SKM-1 (cell line): ENCODE measurements at regions not wholly inside any gene's neighbourhood (a gene's known extent, or its start where the extent isn't known, plus 50 kb on each side); places are given as distances from the start of the nearest gene placed in this dataset.

Experiments used
- DNase-seq: peaks from one replicate; lab custom pipeline; 2025; ENCODE audit not compliant: unreplicated experiment; lab: John Stamatoyannopoulos, UW

DNA sequence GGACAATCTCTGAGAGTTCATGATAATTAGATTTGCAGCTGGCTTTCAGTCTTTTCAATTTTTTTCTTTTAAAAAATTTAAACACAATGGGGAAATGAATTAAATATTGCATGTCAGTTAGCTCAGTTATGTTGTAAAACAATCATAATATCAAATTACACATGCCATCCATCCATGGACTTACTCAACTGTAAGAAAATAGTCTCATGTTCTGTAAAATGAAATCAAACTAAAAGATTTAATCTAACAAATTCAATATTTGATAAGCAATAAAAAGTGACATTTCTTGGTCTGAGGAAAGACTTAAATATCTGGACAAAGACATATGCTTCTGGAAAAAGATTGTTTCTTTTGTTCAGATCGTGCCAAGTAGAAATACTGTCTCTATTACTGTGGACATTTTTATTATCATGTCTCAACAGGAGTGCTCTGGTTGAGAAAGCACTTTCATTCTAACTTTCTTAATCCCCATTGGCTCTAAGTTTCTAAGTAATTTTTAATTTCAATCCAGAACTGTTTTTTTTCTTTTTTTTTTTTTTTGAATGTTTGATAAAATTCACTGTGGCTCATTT, 179.2 kb upstream of the FAM3C start:
- no peak for DNase-seq

DNA sequence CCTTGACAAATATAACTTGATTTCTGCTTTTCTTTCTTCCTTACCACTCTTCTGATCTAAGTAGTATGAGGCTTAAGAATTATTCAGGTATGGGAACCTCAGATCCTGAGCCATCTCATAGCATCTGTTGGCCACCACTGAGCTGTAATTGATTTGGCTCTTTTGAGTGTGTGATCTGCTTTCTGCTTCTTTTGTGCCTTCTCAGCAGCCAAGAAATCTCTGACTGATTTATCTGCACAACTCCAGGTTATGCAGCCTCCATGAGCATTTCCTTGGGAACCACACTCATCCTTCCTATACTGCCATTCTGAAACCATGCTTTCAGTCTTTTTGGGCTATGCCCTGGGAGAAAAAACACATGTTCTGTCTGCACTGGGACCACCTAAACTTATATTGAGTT, 178.0 kb upstream of the FAM3C start:
- DNase-seq: no peak

DNA sequence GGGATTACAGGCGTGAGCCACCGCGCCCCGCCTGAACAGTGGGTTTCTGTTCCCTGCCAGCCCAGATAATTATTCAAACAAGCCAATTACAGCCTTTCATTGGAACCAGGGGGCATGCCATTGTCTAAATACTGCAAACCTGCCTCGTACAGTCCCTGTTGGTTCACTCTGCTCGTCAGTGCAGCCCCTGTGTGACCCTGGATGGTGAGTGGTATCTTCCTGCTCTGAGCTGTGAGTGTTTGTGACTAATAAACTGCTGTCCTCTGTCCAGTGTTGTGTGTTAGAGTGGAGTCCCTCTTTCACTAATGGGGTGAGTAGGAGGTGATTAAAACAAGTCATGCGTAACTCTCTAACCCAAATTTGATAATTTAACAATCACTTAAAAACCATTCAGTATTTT, 176.5 kb upstream of the FAM3C start:
- DNase-seq: no peak

DNA sequence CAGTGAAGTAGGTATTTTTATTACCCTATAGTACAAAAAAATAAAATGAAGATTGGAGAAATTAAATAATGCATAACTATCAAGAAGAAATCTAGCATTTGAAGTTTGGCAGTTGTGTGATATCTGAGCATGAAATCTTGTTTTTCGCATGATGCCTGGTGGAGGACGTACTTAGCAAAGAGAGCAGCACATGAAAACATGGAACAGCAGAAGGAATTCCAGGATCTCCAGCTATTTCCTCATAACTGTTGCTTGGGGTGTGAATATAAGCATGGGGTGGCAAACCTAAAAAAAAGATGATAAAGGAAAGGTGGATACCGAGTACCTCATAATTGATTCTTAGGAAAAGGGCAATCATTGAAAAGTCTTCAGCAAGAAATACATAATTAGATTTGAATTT, 174.3 kb upstream of the FAM3C start:
- no peak for DNase-seq

DNA sequence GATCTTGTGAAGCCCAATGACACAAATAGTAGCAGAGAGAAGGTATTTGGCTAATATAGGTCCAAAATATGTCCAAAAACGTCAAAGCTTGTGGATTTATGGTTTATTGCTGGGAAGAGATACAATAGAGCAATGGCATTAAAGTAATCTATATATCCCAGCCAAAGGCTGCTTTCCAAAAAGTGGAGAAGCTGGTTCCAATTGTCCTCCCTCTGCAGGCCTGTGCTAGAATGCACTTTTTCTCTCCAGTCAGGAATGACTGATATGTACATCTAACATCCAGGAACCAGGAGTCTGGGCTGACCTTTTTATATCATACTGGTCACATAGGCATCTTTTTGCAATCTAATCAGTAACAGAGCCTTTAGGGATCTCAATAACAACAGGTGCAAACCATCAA, 167.1 kb upstream of the FAM3C start:
- no peak for DNase-seq

DNA sequence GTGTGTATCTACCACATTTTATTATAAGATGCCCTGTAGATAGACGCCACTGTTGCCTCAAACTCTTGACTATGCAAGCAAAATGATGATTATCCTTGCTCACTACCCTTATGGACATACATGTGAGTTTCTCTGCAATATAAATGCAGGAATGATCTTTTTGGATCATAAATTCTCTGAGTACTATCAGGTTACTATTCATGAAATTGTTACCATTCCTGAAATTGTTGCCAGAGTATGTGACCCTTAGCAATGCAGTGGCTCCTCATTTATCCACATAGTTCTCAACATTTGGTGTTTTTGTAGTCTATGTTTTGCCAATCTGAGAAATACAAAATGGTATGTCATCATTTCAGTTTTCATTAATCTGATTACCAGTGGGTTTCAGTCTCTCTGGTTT, 166.2 kb upstream of the FAM3C start:
- no peak for DNase-seq

DNA sequence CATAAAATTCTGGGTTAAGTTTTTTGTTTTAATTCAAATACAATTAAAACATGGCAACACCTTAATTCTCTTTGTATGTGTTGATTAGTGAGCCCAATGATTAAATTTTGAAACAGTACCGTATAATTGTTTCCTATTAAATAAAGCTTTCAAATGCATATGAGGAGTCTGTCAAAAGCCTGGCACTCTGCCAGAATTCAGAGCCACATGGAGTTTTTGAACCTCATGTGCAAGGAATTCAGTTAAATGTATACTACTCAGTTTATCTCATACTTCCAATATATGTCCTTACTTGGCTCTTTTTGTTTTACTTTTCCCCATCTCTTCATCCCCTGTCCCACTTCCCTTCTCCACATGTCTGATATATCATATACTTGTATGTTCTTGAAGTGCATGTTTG, 165.6 kb upstream of the FAM3C start:
- DNase-seq: no peak

DNA sequence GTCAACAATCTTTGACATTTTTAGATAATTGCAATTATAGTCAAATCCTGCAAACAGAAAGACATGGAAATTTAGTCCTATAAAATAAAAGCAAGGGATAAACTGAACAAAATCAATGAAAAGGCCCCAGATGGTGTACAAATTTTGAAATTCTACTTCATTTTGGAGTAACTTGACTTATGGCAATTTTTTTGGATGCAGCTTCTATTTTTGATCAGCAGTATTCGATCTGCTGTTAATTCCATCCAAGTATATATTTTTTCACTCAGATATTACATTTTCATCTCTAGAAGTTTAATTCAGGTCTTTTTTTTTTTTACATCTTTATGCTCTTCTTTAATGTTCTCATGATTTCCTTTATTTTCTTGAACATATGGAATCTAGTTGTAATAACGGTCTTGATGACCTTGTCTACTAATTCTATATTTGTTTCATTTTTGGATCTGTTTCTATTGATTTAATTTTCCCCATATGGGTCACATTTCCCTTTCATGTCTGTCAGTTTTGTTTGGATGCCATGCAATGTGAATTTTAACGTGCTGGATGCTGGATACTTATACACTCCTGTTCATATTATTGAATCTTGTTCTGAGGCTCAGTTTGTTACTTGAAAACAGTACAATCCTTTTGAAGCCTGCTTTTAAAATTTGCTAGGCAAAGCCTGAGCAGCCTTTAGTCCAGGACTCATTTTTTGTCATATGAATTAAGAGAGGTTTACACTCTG, 164.3 kb upstream of the FAM3C start:
- no peak for DNase-seq

DNA sequence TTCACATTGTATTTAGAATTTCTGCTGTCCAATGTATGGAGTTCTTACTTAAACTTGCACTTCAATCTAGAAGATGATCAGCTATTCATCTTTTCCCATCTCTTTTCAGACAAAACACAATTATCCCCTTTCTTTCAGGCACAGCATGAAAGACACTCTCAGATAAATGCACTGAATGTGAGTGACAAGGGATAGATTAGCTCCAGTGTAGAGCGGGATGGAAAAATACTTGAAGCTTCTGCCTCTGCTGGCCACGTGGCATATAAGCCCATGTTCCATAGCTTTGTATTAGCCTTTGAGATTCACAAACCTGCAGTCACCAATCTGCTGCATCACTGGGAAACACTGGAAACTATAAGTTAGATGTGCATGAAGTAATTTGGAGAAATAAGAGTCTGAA, 162.2 kb upstream of the FAM3C start:
- DNase-seq: no peak

DNA sequence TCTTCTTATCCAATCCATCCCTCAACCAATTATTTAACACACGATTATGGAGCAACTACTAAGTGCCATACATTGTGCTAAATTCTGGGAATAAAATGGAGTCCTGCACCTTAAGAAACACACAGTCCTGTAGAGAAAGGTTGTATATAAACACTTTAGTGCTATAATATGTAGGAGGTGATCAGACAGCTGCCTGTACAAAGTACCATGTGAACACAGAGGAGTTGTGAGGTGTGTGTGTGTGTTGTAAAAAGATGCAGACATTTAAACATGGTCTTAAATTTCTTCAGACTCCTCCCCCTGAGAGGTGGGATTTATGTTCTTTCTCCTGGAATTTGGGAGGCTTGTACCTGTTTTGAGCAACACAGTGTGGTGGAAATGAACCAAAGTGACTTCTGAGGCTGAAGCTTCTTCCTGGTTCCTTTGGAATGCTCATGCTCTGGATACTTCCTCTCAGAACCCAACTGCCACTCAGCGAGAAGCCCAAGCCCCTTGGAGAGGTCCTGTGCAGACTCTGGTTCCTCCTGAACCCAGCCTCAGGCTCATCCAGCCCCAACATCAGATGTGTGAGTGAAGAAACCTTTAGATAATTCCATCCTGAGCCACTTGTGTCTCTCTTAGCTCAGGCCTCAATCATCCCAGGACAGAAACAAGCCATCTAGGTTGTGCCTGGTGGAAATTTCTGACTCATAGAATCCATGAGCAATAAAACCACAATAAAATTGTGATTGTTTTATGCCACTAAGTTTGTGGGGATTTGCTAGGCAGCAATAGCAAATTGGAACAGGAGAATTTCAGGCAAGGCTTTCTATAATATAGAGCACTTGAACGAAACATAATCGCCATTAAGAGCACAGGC, 161.2 kb upstream of the FAM3C start:
- DNase-seq: no peak

DNA sequence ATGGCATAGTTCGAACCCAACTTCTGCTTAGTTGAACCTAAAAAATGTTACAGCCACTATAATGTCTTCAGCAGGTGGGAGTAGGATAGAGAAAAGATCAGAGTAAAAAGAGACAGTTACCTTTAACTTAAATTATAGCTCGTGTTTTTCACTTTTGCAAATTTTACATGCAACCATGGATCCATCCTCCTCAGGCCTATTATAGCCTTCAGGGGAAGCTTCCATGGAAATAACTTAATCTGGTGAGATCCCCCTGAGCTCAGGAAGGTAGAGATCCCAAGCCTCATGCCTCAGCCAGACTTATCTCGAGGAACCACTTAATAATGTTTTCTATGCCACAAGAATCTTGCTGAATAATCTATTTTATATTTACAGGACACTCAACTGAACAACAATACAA, 159.4 kb upstream of the FAM3C start:
- DNase-seq: no peak

DNA sequence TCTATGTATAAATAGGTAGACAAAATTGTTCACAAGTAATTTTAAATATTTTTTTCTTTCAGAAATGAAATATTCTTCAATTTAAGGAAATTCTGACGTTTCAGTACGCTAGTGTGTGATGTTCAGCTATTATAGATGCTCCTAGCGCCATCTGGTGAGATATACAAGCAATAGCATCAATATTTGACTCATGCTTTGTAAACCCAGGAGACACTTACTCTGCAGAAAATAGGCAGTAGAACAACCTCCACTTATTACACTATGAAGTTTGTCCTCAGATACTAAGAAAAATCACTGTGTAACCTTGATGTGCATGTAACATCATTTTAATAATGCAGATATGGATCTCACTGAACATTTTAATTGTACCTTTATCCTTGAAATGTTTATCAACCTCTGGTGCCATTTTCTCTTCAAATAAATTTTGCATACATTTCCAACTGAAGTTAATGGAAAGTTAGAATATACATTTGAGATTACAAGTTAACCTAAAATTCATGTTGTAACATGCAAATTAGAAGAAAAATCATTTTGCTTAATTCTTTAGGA, 151.5 kb upstream of the FAM3C start:
- DNase-seq: no peak

DNA sequence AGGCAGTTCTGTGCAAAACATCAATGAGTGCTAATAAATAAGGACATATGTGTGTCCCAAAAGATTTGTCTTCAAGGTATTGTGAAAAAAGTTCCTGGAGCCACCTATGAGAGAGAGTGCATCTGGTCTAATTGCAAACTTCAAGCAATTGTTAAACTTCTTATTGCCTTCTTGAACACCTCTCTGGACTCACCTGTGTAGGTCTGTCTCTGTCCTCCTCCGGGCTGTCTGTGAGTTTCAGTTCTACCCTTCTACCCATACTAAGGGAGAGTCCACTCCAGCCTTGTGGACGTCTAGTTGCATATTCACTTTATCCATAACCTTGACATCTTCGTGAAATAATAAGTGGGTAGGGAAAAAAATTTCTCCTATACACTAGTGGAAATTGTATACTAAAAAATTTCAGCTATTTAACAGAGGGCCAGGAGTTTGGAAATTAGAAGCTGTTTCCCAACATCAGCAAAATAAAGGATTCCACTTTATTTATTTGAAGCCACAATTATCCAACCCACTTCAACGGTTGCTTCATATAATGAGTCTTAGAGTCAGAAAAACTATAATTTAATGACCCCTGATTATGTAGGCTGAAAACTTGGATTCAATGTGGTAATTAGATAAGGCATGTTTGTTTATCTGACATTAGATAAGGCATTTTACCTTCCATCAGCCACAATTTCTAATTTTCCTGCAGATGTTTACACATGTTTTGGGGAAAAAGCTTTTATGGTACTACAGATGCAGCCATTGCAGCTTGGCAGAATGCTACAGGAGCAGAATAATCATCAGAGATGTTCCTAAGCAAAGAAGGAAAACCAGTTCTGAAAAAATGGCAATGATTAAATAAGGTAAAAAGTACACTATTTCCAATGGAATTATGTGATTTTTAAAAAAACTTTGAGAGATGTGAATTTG, 150.8 kb upstream of the FAM3C start:
- DNase-seq: no peak

DNA sequence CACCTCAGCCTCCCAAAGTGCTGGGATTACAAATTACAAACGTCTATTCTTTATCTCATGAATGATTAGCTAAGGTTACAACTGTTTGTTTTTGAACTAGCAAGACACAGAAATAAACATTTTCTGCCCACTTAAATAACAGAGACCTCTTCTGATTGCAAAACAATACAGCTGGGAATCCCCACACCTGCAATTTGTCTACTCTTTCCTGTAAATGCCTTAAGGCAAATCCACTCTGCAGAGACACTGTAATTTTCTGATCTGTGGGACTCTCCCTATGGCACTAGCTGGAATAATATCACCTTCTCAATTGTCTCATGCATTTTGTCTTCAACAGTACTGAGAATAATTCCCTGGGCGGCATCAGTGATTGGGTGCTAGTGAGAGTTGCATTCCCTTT, 149.3 kb upstream of the FAM3C start:
- DNase-seq: no peak

DNA sequence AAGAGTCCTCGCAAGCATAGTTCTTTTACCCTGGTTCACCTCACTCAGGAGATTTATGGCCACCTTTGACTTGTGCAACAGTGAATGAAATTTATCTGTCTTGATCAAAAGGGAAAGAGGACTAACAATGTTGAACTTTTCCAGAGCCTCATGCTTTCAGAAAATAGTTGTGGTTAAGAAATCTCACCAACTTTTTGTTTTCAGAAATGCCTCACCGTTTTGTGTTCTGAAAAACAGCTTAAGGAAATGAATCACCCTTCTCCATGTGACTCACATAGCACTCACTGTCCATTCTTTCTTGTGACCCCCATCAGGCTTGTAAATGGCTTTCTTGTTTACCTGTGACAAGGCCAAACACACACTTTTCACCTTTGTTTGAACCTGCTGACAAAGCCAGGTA, 148.6 kb upstream of the FAM3C start:
- no peak for DNase-seq

DNA sequence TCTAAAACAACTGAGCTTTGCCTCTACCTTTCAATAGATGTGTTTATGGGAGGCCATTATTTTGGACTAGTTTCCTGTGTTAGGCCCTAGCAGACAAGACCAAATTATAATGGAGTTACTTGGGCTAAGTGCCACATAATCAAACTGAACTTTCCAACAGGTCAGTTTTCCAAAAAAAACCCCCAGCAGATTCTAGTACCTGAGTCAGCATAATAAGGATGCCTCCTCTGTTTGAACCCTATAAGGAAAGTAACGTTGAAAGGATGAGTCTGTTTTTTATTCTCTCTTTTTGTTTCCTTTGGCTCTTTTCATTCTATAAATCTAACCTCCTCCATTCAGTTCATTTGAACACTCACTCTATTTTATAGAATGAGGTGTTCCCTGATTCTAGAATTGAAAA, 148.1 kb upstream of the FAM3C start:
- no peak for DNase-seq

DNA sequence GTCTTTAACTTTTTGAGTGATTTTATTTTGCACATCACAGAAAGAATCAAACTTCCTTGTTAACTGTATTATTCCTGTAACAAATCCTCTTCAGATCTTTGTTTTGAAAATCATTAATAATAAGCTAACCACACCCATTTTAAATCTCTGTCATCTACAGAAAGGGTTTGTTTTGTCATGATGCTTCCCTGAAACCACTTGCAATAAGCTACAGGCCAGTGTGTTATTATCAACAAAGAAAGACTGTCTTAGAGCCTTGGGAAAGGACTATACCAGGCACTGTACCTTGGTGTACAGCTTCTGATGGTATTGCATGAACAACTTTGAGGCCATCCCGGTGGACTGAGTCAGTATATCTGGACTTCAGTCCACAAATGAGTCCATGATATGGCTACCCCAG, 145.3 kb upstream of the FAM3C start:
- DNase-seq: no peak

DNA sequence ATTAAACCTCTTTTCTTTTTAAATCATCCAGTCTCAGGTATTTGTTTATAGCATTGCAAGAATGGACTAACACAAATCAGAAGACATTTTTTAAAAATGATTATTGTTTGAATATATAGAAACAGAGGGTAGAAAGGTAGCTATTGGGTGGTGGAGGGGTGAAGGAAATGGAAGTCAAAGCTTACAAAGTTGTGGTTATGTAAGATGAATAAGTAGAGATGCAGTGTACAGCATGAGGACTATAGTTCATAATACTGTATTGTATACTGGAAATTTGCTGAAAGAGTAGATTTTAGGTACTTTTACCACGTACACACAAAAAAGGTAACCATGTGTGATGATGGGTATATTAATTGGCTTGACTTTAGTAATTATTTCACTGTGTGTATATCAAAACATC, 144.0 kb upstream of the FAM3C start:
- no peak for DNase-seq

DNA sequence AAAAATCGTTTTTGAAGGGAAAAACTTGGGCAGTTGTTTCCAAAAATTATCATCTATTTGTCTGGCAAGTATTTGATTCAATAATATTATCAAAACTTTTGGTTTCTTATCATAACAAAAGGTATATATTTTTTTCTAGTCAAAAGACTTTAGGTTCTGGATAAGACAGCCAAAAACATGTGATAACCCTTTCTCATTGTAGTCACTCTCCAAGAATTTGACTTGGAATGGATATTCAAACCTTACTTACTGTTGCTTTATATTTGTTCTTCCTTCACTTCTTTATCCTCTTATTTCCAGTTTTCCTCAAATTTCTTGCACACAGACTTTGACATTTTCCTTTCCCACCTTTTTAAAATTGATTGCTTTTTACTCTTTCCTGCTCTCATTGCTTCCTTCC, 140.9 kb upstream of the FAM3C start:
- no peak for DNase-seq

DNA sequence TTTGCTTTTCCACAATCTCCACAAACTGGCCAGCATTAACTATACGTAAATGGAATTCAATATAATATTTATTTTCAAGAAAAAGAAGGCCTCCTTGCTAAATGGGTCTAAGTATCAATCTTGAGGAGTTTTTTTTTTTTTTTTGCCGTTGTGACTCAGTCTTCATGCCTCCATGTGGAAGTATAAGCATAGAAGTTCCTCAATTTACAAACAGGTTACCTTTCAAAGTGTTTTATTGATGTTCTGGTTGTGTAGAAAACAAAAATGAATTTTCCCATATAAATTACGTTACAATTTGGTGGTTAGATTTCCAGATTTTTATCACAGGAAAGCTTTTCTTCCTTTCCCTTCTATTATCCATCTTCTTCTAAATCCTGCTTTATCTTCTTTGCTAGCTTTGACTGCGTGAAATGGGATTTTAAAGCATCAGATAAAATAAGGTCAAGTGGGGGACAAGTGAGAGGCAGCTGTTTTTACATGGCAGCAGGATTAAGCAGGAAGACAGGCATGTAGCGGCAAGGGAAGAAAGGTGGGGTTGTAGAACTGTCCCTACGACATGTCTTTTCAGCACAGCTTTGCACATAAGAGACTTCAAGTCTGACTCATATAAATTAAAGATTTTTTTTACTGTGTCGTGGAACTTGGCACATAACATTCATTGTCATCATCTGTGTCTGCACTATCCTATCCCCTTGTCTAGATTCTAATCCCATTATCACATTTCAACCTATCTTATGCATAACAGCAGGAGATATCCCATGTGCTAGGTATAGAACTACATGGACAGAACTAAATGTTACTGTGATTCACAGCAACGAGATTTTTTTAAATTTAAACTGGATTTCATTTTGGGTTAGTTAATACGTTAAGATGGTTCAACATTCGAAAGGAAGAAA, 135.3 kb upstream of the FAM3C start:
- no peak for DNase-seq
